ENCODE measurements at regions not wholly inside any gene's neighbourhood (a gene's known extent, or its start where the extent isn't known, plus 50 kb on each side); places are given as distances from the start of the nearest gene placed in this dataset.

DNA sequence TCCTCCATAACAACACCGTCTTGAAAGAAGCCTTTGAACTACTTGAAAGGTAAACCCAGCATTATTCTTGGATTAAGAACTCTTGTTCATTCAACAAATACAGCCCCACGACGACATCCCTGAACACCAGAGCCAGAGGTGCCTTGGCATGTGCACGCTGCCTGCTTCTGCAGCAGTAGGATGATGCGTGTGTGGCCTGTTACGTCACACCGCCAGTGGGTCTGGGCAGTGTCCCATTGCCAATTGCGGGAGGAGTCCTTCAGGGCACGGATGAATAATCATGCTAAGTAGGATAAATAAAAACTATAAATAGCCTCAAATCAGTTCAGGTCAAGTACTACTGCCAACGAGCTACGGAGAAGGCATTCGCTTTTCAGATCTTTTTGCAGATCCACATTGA lies 380.5 kb downstream of the SHANK2 start:
- H3K4me3 ChIP-seq (ENCODE audit: low read length in 2 of 2) = peak overlapping the region in 1 of 2 donors; percentile 49
- H3K27ac ChIP-seq (ENCODE audit: low read length) = peak overlapping the region; percentile 53
- no peaks in the 10 kb centered on the region for H3K9me3 ChIP-seq (ENCODE audit: control insufficient read depth in 2 of 2, low read length in 2 of 2)

DNA sequence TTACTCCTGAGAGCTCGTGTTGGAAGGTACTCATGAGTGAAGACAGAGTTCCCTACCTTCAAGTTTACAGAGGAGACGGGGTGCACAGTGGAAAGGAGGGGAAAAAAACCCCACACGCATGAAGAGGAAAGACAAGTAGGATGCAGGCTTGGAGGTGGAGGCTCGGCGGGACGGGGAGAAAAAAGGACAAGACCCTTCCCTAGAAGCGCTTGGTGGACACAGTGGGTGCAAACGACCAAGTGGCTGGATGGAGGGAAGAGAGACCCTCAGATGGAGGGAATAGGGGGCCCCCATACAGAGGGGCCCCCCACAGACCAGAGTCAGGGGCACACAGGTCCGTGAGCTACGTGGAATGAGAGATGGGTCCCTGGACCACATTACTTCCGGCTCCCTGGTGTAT lies 380.1 kb downstream of the SHANK2 start:
- peaks cover 24% of the 10 kb centered on the region for H3K4me1 ChIP-seq (ENCODE audit: control insufficient read depth, insufficient read depth, low read length)
- no peaks in the 10 kb centered on the region for H3K9me3 ChIP-seq (ENCODE audit: control insufficient read depth in 2 of 2, low read length in 2 of 2)
- H3K4me3 ChIP-seq (ENCODE audit: low read length in 2 of 2) = peak overlapping the region in 1 of 2 donors; percentile 49
- H3K9ac ChIP-seq (ENCODE audit: low read length in 2 of 2) = no peak overlapping the region
- H3K27me3 ChIP-seq (ENCODE audit: control insufficient read depth in 1 of 2, insufficient read depth in 2 of 2, low read length in 2 of 2) = no peaks in the 10 kb centered on the region
- peak overlapping the region; percentile 53 for H3K27ac ChIP-seq (ENCODE audit: low read length)
- H3K36me3 ChIP-seq (ENCODE audit: control insufficient read depth in 2 of 2, insufficient read depth in 2 of 2, low read length in 2 of 2) = no peaks in the 10 kb centered on the region

More for the DNA sequence above, 380.5 kb downstream of the SHANK2 start:
- Histone ChIP-seq H3K9ac (ENCODE audit: low read length in 2 of 2) (no peak overlapping the region), H3K4me1 (ENCODE audit: control insufficient read depth, insufficient read depth, low read length) (peaks cover 24% of the 10 kb centered on the region), H3K36me3 (ENCODE audit: control insufficient read depth in 2 of 2, insufficient read depth in 2 of 2, low read length in 2 of 2) (no peaks in the 10 kb centered on the region), H3K27me3 (ENCODE audit: control insufficient read depth in 1 of 2, insufficient read depth in 2 of 2, low read length in 2 of 2) (no peaks in the 10 kb centered on the region)

- Histone ChIP-seq H3K27me3 (ENCODE audit: control insufficient read depth in 1 of 2, insufficient read depth in 2 of 2, low read length in 2 of 2) (no peaks in the 10 kb centered on the region), H3K27ac (ENCODE audit: low read length) (no peak overlapping the region), H3K4me1 (ENCODE audit: control insufficient read depth, insufficient read depth, low read length) (peaks cover 24% of the 10 kb centered on the region), H3K4me3 (ENCODE audit: low read length in 2 of 2) (peak overlapping the region in 1 of 2 donors; percentile 22), H3K9ac (ENCODE audit: low read length in 2 of 2) (no peak overlapping the region), H3K9me3 (ENCODE audit: control insufficient read depth in 2 of 2, low read length in 2 of 2) (no peaks in the 10 kb centered on the region), H3K36me3 (ENCODE audit: control insufficient read depth in 2 of 2, insufficient read depth in 2 of 2, low read length in 2 of 2) (no peaks in the 10 kb centered on the region)
Observed at GRCh38 chr11:70872955-70873735, 379.2 kb downstream of the SHANK2 start.

DNA sequence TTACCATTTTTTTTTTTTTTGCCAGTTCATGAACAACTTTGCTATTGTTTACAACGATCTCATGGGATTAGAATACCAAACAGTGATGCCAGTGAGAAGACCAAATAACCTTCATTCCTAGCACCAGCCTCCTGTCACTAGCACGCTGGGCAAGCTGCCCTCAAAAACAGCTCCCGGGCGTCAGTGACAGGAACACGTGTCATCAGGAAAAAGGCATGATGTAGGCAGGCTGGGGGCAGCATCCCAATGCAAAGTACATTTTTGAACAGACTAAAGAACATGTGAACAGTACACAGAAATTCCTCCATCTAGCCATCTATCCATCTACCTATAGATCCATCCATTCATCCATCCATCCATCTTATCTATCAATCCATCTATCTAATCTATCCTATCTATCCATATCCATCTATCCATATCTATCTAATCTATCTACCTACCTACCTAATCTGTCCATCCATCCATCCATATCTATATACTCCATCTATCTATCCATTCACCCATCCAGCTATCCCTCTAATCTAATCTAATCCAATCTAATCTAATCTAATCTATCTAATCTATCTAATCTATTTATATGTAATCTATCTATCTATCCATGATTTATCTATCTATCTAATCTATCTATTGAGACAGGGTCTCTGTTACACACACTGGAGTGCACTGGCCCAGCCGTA lies 378.5 kb downstream of the SHANK2 start:
- H3K9ac ChIP-seq (ENCODE audit: low read length in 2 of 2) = no peak overlapping the region
- no peaks in the 10 kb centered on the region for H3K27me3 ChIP-seq (ENCODE audit: control insufficient read depth in 1 of 2, insufficient read depth in 2 of 2, low read length in 2 of 2)
- no peaks in the 10 kb centered on the region for H3K9me3 ChIP-seq (ENCODE audit: control insufficient read depth in 2 of 2, low read length in 2 of 2)
- peaks cover 24% of the 10 kb centered on the region for H3K4me1 ChIP-seq (ENCODE audit: control insufficient read depth, insufficient read depth, low read length)
- no peak overlapping the region for H3K4me3 ChIP-seq (ENCODE audit: low read length in 2 of 2)
- H3K36me3 ChIP-seq (ENCODE audit: control insufficient read depth in 2 of 2, insufficient read depth in 2 of 2, low read length in 2 of 2) = no peaks in the 10 kb centered on the region
- H3K27ac ChIP-seq (ENCODE audit: low read length) = no peak overlapping the region

DNA sequence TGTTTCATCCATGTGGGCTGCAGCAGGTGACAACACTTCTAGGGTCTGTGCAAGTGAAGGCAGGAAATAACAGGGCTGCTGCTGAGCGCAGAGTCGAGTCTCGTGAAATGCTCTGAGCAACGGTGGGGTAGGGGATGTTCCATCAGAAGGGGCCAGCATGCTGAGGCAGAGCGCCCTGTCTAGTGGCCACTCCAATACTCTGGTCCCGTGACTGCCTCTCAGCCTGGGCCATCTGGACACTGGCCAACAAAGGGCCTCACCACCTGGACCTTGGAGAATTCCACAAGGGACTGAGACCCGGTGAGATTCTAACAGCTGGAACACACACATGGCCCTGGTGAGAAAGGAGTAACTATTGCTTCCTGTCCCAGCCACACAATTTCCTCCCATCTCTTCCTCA lies 375.7 kb downstream of the SHANK2 start:
- no peaks in the 10 kb centered on the region for H3K27me3 ChIP-seq (ENCODE audit: control insufficient read depth in 1 of 2, insufficient read depth in 2 of 2, low read length in 2 of 2)
- H3K27ac ChIP-seq (ENCODE audit: low read length) = no peak overlapping the region
- no peak overlapping the region for H3K4me3 ChIP-seq (ENCODE audit: low read length in 2 of 2)

GRCh38 chr11:70877151-70877550 lies 375.2 kb downstream of the SHANK2 start:
- no peak overlapping the region for H3K9ac ChIP-seq (ENCODE audit: low read length in 2 of 2)
- H3K9me3 ChIP-seq (ENCODE audit: control insufficient read depth in 2 of 2, low read length in 2 of 2) = no peaks in the 10 kb centered on the region
- no peaks in the 10 kb centered on the region for H3K27me3 ChIP-seq (ENCODE audit: control insufficient read depth in 1 of 2, insufficient read depth in 2 of 2, low read length in 2 of 2)
- H3K27ac ChIP-seq (ENCODE audit: low read length) = no peak overlapping the region
- H3K36me3 ChIP-seq (ENCODE audit: control insufficient read depth in 2 of 2, insufficient read depth in 2 of 2, low read length in 2 of 2) = no peaks in the 10 kb centered on the region
- H3K4me3 ChIP-seq (ENCODE audit: low read length in 2 of 2) = no peak overlapping the region
- peaks cover 16% of the 10 kb centered on the region for H3K4me1 ChIP-seq (ENCODE audit: control insufficient read depth, insufficient read depth, low read length)

More for the DNA sequence above, 375.7 kb downstream of the SHANK2 start:
- H3K36me3 ChIP-seq (ENCODE audit: control insufficient read depth in 2 of 2, insufficient read depth in 2 of 2, low read length in 2 of 2) = no peaks in the 10 kb centered on the region
- peaks cover 17% of the 10 kb centered on the region for H3K4me1 ChIP-seq (ENCODE audit: control insufficient read depth, insufficient read depth, low read length)
- no peak overlapping the region for H3K9ac ChIP-seq (ENCODE audit: low read length in 2 of 2)
- no peaks in the 10 kb centered on the region for H3K9me3 ChIP-seq (ENCODE audit: control insufficient read depth in 2 of 2, low read length in 2 of 2)

DNA sequence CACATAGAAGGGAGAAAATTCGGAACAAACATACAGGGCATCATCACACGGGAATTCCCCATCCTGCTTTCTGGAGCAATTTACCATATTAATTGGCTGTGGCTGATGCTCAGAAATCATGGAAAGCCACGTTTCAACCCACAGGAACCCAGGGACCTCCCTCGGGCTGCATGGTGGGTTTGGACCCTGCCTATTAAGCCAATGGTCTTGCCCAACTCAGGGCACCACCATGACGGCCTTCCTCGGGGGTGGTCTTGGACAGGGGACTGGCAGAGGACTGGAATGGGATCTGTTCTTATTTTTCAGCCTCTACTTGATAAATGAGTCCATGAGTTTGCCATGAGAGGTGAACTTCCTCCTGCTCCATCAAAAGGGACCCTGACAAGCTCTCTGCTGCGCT lies 374.0 kb downstream of the SHANK2 start:
- Histone ChIP-seq H3K9ac (ENCODE audit: low read length in 2 of 2) (no peak overlapping the region), H3K4me1 (ENCODE audit: control insufficient read depth, insufficient read depth, low read length) (peaks cover 4% of the 10 kb centered on the region), H3K27ac (ENCODE audit: low read length) (no peak overlapping the region), H3K9me3 (ENCODE audit: control insufficient read depth in 2 of 2, low read length in 2 of 2) (no peaks in the 10 kb centered on the region), H3K4me3 (ENCODE audit: low read length in 2 of 2) (no peak overlapping the region), H3K36me3 (ENCODE audit: control insufficient read depth in 2 of 2, insufficient read depth in 2 of 2, low read length in 2 of 2) (no peaks in the 10 kb centered on the region), H3K27me3 (ENCODE audit: control insufficient read depth in 1 of 2, insufficient read depth in 2 of 2, low read length in 2 of 2) (no peaks in the 10 kb centered on the region)

GRCh38 chr11:70879601-70880285 lies 372.6 kb downstream of the SHANK2 start:
- H3K27me3 ChIP-seq (ENCODE audit: control insufficient read depth in 1 of 2, insufficient read depth in 2 of 2, low read length in 2 of 2) = no peaks in the 10 kb centered on the region

DNA sequence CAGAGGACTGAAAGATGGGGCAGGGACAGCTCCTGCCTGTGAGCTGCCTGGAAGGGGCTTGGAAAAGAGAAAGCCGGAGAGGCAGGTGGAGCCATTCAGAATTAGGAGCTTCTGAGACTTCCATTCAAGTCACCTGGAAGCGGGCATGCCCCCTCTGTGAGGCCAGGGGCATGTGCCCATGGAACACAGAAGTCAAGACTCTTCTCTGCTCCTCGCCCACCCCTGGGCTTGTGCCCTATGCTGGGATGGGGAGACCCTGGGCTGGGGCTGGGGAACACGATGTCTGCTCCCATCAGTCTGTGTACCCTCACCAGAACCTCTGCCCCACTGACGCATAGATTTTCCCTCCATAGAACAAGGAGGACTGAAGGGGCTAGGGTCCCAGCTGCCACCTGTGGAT lies 372.0 kb downstream of the SHANK2 start:
- no peak overlapping the region for H3K9ac ChIP-seq (ENCODE audit: low read length in 2 of 2)

More at GRCh38 chr11:70879601-70880285, 372.6 kb downstream of the SHANK2 start:
- H3K9me3 ChIP-seq (ENCODE audit: control insufficient read depth in 2 of 2, low read length in 2 of 2) = no peaks in the 10 kb centered on the region
- H3K27ac ChIP-seq (ENCODE audit: low read length) = no peak overlapping the region
- no peaks in the 10 kb centered on the region for H3K4me1 ChIP-seq (ENCODE audit: control insufficient read depth, insufficient read depth, low read length)
- no peaks in the 10 kb centered on the region for H3K36me3 ChIP-seq (ENCODE audit: control insufficient read depth in 2 of 2, insufficient read depth in 2 of 2, low read length in 2 of 2)
- no peak overlapping the region for H3K4me3 ChIP-seq (ENCODE audit: low read length in 2 of 2)
- no peak overlapping the region for H3K9ac ChIP-seq (ENCODE audit: low read length in 2 of 2)

DNA sequence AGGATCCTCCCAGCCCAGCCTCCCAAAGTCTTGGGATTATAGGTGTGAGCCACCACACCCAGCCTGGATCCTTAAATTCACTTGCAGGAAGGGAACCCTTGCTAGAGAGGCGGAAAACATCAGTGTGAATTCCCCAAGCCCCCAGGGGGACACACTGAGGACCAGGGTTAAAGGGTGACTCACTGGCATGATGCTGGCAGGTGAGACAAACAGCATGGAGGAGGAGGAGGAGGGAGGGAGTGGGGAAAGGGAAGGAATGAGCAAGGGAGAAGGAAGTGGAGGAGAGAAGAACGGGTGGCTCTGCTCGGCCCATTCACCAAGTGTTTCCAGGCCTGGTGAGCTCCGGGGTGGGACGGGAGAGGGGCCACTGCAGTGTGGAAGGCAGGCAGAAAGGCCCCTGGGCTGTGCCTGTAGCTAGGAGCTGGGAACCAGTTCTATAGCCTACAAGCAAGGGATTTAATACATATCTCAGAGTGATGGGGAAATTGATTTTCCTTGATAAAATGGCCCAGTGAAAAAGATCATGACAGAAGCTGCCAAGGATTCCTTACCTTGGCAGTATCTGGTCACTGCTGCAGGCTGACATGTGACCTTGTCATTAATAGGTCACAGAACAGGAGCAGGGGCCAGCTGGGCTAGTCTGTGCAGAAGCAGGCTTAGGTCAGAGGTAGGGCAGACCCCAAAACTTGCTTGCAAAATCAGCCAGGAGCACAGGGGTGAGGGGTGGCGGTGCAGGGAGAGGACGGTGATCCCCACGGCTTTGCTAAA lies 370.2 kb downstream of the SHANK2 start:
- Histone ChIP-seq H3K9ac (ENCODE audit: low read length in 2 of 2) (no peak overlapping the region), H3K4me3 (ENCODE audit: low read length in 2 of 2) (no peak overlapping the region), H3K27ac (ENCODE audit: low read length) (no peak overlapping the region), H3K4me1 (ENCODE audit: control insufficient read depth, insufficient read depth, low read length) (no peaks in the 10 kb centered on the region), H3K9me3 (ENCODE audit: control insufficient read depth in 2 of 2, low read length in 2 of 2) (no peaks in the 10 kb centered on the region), H3K27me3 (ENCODE audit: control insufficient read depth in 1 of 2, insufficient read depth in 2 of 2, low read length in 2 of 2) (no peaks in the 10 kb centered on the region), H3K36me3 (ENCODE audit: control insufficient read depth in 2 of 2, insufficient read depth in 2 of 2, low read length in 2 of 2) (no peaks in the 10 kb centered on the region)

More for the DNA sequence above, 372.0 kb downstream of the SHANK2 start:
- no peaks in the 10 kb centered on the region for H3K36me3 ChIP-seq (ENCODE audit: control insufficient read depth in 2 of 2, insufficient read depth in 2 of 2, low read length in 2 of 2)
- no peaks in the 10 kb centered on the region for H3K9me3 ChIP-seq (ENCODE audit: control insufficient read depth in 2 of 2, low read length in 2 of 2)
- no peaks in the 10 kb centered on the region for H3K4me1 ChIP-seq (ENCODE audit: control insufficient read depth, insufficient read depth, low read length)
- no peaks in the 10 kb centered on the region for H3K27me3 ChIP-seq (ENCODE audit: control insufficient read depth in 1 of 2, insufficient read depth in 2 of 2, low read length in 2 of 2)
- no peak overlapping the region for H3K4me3 ChIP-seq (ENCODE audit: low read length in 2 of 2)
- no peak overlapping the region for H3K27ac ChIP-seq (ENCODE audit: low read length)
